ENCODE measurements at regions not wholly inside any gene's neighbourhood (a gene's known extent, or its start where the extent isn't known, plus 50 kb on each side); places are given as distances from the start of the nearest gene placed in this dataset.
A peak's percentile ranks its signal among the peaks of the same experiment; 100 is the strongest.

- TF ChIP-seq TAF1 (IDR thresholded peaks at IDR 0.05; ENCODE audit: borderline replicate concordance, insufficient read depth, low read length) (no peak), REST (IDR thresholded peaks at IDR 0.05; ENCODE audit: insufficient read depth in 1 of 2, low read depth in 2 of 2, low read length in 2 of 2) (no peak), SIN3A (IDR thresholded peaks at IDR 0.05; ENCODE audit: borderline replicate concordance, insufficient read depth, low read length) (no peak), FOXP2 (optimal IDR thresholded peaks at IDR 0.05; ENCODE audit: borderline replicate concordance, extremely low read depth, extremely low read length, insufficient read depth) (no peak), POLR2AphosphoS5 (IDR thresholded peaks at IDR 0.05; ENCODE audit: low read depth, low read length) (no peak)
Measured at GRCh38 chr1:209391792-209392191, 191.7 kb upstream of the CAMK1G start.

GRCh38 chr1:209395169-209395568 is 188.3 kb upstream of the CAMK1G start:
- TF ChIP-seq TAF1 (IDR thresholded peaks at IDR 0.05; ENCODE audit: borderline replicate concordance, insufficient read depth, low read length) (no peak), SIN3A (IDR thresholded peaks at IDR 0.05; ENCODE audit: borderline replicate concordance, insufficient read depth, low read length) (no peak), FOXP2 (optimal IDR thresholded peaks at IDR 0.05; ENCODE audit: borderline replicate concordance, extremely low read depth, extremely low read length, insufficient read depth) (no peak), POLR2AphosphoS5 (IDR thresholded peaks at IDR 0.05; ENCODE audit: low read depth, low read length) (no peak), REST (IDR thresholded peaks at IDR 0.05; ENCODE audit: insufficient read depth in 1 of 2, low read depth in 2 of 2, low read length in 2 of 2) (no peak)

- TF ChIP-seq FOXP2 (optimal IDR thresholded peaks at IDR 0.05; ENCODE audit: borderline replicate concordance, extremely low read depth, extremely low read length, insufficient read depth) (no peak), REST (IDR thresholded peaks at IDR 0.05; ENCODE audit: insufficient read depth in 1 of 2, low read depth in 2 of 2, low read length in 2 of 2) (no peak)
Measured at GRCh38 chr1:209397371-209397770, 186.1 kb upstream of the CAMK1G start.

GRCh38 chr1:209397910-209398309 is 185.6 kb upstream of the CAMK1G start:
- no peak for TF ChIP-seq REST (IDR thresholded peaks at IDR 0.05; ENCODE audit: insufficient read depth in 1 of 2, low read depth in 2 of 2, low read length in 2 of 2)
- TF ChIP-seq SIN3A (IDR thresholded peaks at IDR 0.05; ENCODE audit: borderline replicate concordance, insufficient read depth, low read length): no peak
- TF ChIP-seq POLR2AphosphoS5 (IDR thresholded peaks at IDR 0.05; ENCODE audit: low read depth, low read length): no peak
- TF ChIP-seq TAF1 (IDR thresholded peaks at IDR 0.05; ENCODE audit: borderline replicate concordance, insufficient read depth, low read length): no peak
- no peak for TF ChIP-seq FOXP2 (optimal IDR thresholded peaks at IDR 0.05; ENCODE audit: borderline replicate concordance, extremely low read depth, extremely low read length, insufficient read depth)

GRCh38 chr1:209398313-209398991 is 185.1 kb upstream of the CAMK1G start:
- TF ChIP-seq REST (IDR thresholded peaks at IDR 0.05; ENCODE audit: insufficient read depth in 1 of 2, low read depth in 2 of 2, low read length in 2 of 2): peak; percentile 15 to 72; a peak in 2 of 4 replicates
- TF ChIP-seq POLR2AphosphoS5 (IDR thresholded peaks at IDR 0.05; ENCODE audit: low read depth, low read length): no peak

Measured in PFSK-1 (cell line).